ENCODE measurements at regions not wholly inside any gene's neighbourhood (a gene's known extent, or its start where the extent isn't known, plus 50 kb on each side); places are given as distances from the start of the nearest gene placed in this dataset.

DNA sequence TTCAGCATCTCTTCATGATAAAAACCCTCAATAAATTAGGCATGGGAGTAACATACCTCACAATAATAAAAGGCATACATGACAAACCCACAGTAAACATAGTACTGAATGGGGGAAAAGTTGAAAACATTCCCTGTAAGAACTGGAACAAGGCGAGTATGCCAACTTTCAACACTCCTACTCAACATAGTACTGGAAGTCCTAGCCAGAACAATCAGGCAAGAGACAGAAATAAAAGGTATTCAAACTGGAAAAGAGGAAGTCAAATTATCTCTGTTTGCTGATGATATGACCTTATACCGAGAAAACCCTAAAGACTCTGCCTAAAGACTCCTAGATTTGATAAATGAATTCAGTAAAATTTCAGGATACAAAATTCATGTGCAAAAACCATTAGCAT lies 167.6 kb downstream of the TMEM38B start:
- no peak for DNase-seq

- DNase-seq = no peak
These were observed 170.0 kb downstream of the TMEM38B start for GRCh38 chr9:105864248-105864898.

GRCh38 chr9:105865285-105865684 lies 170.9 kb downstream of the TMEM38B start:
- no peak for DNase-seq

DNA sequence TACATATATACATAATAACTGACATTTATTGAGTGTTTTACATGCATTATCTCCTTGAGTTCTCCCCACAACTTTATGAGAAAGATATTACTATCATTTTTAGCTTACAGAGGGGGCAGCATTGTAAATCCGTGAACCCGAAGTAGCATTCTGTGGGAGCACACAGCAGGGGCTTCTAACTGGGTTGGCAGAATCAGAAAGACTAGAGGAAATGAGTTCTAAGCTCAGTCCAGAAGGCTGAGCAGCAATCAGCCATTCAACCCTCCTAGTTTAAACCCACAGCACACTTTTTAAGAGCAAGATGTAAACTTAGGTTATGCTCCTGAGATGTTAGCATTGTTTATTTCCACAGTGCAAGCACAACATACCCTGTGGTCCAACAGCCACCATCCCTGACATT lies 177.2 kb downstream of the TMEM38B start:
- no peak for DNase-seq

DNA sequence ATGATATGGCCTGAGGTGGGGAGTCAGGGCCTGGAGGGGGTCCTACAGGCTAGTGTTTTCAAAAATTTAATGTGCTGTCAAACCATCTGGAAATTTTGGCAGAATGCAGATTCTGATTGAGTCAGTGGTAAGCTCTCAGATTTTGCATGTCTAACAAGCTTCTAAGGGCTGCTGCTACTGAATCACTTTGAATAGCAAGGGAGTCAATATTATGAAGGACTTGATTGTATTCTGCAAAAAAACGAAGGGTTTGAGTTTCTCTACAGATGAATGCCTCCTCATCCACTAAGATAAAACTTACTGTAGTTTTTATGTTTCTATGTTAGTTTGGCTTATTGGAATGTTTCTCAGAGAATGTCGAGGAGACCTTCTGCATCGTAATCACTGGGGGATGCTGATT lies 179.5 kb downstream of the TMEM38B start:
- no peak for DNase-seq

DNA sequence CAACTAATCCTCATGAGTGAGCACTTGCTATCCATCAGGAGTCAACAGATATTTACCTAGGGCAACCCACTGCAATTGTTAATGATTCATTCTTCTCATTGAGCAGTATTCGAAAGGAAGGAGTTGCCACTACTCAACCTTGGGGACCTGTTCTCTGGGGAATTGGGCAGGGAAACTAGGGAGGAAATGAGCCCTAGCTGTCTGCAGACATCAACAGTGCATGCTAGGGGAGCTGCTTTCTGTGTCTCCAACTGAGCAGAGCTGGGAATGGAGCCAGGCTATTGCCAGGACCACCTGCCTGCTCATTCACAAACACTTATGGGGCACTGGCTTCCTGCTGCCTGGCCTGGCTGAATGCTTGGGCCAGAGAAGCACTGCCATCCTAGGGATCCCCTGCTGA lies 183.4 kb downstream of the TMEM38B start:
- DNase-seq = no peak

DNA sequence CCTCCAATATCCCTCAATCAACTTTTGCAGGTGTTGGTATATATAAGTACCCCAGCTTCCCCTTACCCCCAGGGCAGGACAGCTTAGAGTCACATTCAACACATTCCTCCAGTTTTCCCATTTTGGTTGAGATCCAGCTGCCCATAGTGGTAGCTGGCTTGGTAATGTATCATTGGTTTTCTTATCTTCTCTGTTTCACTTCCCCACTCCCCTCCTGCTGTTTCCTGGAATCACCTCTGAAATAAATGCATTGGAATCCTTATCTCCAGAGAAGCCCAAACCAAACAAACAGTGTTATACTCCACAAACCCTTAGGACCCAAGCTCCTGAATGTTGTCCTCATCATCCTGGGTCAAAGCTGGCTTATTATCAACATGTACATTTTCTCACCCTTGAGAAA lies 184.8 kb downstream of the TMEM38B start:
- no peak for DNase-seq

- no peak for DNase-seq
These were observed 186.2 kb downstream of the TMEM38B start for GRCh38 chr9:105880517-105880916.

DNA sequence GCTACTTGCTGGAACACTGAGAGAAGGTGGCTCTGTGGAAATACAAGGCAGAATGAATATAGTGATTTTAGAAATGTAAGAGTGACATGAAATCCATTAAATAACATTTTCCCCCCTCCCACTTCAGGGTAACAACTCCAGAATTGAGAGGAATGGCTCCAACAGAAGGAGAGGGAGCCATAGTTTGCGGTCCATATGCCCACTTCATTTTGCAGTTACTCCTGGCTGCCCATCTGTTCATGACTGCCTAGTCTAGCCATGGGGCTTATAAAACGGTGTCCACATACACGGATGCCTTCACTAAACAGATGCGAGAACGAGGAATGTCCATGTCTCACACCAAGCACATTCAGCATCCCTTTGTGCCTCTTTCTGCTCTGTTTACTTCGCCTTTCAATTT lies 186.7 kb downstream of the TMEM38B start:
- DNase-seq = no peak

DNA sequence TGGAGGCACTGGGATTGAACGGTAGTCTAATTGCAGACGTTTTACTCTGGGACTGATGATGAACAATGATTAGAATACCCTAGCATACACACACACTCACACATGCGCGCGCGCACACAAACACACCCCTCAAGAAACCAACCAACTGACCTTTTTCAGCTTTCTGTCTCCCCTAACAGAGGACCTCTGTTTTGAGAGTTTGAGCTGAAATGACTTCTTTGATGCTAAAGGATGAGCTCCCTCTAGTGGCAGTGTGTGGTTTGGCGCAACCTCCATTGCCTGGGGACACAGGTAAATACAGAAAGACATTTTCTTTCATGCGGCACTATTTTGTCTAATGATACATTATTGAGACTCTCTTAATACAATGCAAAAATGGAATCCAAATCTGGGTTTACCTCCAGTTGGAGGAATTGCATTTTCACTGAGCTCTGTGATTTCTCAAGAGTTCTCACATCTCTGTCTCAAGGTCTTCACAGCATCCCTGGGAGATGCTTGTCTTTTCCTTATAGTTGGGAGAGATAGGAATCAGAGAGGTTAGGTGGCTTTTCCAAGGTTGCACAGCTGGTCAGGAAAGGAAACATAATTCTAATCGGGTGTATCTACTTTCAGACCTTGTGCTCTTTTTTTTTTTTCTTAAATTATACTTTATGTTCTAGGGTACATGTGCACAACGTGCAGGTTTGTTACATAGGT lies 187.5 kb downstream of the TMEM38B start:
- DNase-seq = peak; percentile 75

DNA sequence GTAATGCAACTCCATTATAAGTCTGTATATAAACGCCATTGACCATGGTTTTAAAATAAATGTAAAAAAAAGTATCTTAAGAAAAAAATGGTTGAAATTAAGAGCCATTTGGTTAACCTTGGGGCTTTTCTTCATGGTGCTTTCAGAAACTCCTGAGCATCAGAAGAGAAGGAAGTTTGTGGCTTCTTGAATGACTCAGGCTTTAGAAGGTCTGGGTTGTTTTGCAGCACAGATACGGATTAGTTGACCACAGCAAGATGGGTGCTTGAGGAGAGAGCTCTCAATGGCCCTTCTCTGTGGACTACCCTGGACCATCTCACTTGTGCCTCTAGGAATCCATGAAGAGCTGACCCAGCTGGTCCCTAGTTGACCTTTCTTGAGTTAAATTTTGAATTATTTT lies 189.5 kb downstream of the TMEM38B start:
- DNase-seq = no peak

- DNase-seq = no peak
These were observed 190.1 kb downstream of the TMEM38B start for GRCh38 chr9:105884416-105884815.

DNA sequence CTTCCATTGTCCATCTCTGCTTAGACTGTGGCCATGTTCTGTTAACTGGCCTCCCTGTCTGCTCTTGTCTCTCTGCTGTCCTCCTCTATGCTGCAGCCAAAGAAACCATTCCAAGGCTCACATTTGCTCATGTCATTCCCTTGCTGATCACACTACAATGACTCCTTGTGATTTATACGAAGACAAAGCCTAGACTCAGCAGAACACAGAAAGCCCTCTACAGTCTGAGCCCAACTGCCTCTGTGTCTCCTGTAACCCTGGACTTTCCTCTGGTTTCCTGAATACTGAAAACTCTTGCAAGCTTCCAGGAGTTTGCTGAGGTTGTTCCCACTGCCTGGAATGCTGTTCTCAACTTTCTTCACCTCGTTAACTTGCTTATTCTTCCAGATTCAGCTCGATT lies 191.8 kb downstream of the TMEM38B start:
- no peak for DNase-seq

- DNase-seq = no peak
These were observed 193.3 kb downstream of the TMEM38B start for GRCh38 chr9:105887679-105888078.

DNA sequence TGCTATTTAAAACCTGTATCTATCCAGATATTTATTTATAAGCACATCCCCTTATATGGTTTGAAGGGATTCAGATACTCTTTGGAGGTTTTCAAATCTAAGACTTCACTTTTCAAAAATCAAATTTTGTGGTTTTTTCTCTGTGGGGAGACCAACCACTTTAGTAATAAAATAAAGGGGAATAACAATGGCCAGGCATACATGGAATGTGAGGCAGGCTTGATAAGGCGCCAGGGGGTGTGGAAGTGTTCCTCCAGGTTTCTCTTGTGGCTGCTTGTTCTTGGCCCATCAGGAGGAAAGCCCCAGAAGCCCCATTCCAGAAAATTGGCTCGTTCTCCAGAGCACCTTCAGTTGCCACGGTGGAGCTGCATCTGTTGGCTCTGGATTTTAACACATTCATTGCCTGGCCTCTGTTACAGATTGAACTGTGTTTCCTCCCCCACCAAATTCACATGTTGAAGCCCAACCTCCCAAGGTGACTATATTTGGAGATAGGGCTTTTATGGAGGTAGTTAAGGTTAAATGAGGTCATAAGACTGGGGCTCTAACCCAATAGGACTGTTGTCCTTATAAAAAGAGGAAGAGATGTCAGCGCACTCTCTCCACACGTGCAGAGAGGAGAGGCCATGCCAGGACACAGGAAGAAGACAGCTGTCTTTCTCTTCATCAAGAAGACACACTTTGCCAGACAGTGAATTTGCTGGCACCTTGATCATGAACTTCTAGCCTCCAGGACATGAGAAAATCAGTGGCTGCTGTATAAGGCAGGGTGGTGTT lies 195.9 kb downstream of the TMEM38B start:
- DNase-seq = no peak

- DNase-seq = no peak
These were observed 205.8 kb downstream of the TMEM38B start for GRCh38 chr9:105900123-105900522.

DNA sequence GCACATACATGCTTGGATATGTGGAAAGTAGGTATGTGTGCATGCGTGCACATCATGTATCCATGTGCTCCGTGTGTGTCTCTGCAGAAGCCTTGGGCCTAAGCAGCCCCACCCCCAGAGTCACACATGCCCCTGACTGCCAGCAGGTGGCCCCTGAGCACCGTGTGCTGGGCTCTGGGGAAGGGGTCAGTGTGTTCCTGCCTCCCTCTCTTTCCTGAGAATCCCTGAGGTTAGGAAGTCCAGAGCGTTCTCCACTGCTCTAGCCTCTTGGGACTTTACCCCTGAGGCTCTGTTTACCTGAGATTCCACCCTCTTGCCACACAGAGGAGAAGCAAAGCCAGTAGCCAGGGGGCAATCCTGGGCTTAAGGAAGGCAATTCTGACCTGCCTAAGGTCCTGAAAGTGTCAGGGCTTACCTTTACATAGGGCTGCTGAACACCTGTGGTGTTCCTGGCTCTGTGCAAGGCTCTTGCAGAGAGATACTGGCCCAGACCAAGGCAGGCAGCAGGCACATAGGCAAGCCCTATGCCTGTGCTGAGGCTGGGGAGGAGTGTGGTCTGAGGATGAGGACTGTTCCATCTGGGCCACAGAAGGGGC lies 207.3 kb downstream of the TMEM38B start:
- peak; percentile 9 for DNase-seq

GRCh38 chr9:105908069-105908468 lies 213.7 kb downstream of the TMEM38B start:
- peak; percentile 5 for DNase-seq

DNA sequence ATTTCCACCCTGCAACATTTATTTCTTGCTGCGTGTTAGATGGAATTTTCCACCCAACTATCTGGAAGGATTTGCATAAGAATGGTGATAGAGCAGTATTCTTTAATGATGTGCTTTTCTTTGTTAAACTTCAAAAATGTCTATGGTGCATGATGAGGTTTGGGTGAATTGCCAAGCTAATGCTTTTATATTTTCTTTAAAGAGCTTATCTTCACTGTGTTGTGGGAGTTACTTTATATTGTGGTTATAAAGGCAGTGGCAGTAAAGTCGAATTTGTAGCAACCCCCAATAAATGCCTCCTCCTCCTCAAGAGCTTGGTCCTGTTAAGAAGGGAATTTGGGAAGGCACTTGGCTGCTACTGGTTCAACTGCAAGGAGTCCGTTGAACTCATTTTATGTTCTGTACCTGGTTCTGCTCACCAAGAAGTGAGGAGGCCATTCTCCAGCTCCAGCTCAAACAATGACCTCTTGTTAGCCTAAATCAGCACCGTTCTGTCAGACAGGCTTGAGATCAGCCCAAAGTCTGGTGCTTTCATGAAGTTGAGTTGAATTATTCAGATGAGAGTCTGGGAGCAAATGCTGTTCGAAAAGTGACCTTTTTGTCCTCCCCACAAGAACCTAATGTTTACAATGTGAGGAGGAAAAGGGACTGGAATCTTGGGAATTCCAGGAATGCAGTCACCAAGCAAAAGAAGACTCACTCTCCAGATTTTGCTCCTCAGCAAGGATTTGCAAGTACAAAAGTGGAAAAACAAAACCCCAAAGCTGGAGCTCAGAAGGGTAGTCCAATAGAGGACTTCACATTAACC lies 217.0 kb downstream of the TMEM38B start:
- DNase-seq = no peak

GRCh38 chr9:105912157-105912862 lies 218.0 kb downstream of the TMEM38B start:
- no peak for DNase-seq

DNA sequence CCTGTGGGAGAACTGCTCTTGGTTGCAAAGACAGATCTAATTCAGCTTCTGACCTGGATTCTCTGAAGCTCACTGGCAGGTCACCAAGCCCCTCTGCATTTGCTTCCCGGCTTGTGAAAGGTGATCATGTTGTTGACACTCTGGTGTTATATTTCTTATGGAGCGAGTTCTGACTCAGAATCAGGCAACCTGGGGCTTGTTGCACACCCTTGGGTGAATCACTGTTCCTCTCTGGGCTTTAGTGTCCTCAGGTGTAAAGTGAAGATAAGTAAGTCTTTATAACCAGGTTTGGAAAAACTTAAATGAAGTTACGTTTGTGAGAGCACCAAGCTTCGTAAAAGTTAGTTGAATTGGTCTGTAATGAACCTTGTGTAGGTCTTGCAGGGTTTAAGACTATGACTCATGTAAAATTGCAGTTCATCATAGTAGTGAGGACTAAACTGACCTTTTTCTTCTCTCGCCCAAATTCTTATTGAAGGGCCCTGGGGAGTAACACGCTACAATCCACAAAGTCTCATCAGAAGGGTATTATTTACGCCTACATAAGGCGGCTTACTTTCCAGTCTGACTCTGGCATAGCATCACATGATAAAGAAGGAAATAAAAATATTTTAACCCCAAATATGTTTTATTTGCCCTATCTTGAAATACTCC lies 218.6 kb downstream of the TMEM38B start:
- no peak for DNase-seq

Measured in stimulated activated CD4-positive, alpha-beta T cell treated with anti-CD3 and anti-CD28 coated beads, Interleukin-15, amount 100 ng/mL, for 24 hours (primary cell).